OCI-LY7 (cell line): ENCODE measurements at regions not wholly inside any gene's neighbourhood (a gene's known extent, or its start where the extent isn't known, plus 50 kb on each side); places are given as distances from the start of the nearest gene placed in this dataset.

Source experiments
- BruUV-seq: library from RNA; stranded (reverse); fragments of 400-500 nt; replicated peaks from 2 replicates; lab custom pipeline; 2021; lab: Mats Ljungman, UMichigan
- CTCF ChIA-PET: fragments of 300-600 bp; sonication (Branson Sonifier 250); formaldehyde crosslinking; loops from one replicate; lab custom pipeline; 2022; ENCODE audit warnings: antibody characterized with exemption; ENCODE audit not compliant: unreplicated experiment; lab: Charles Lee
- POLR2A ChIA-PET: fragments of 300-600 bp; sonication (Branson Sonifier 250); formaldehyde crosslinking; loops from one replicate; lab custom pipeline; 2022; ENCODE audit warnings: antibody characterized with exemption; lab: Charles Lee
- DNase-seq: peaks from one replicate; pipeline ENCODE4 v3.0.0-alpha.2; 2015; ENCODE audit warnings: low spot score
- H2AFZ ChIP-seq: fragments of 200-600 bp; sonication (generic), shearing (Covaris generic); 2 replicates; pipeline ENCODE4 v1.6.1; 2014; ENCODE audit warnings: mild to moderate bottlenecking, antibody characterized with exemption, low read length, moderate library complexity
- H3K27ac ChIP-seq: fragments of 200-600 bp; sonication (generic); 2 replicates; pipeline ENCODE4 v1.5.1; 2014; ENCODE audit warnings: mixed run types, low read depth, mild to moderate bottlenecking, moderate library complexity, low read length, inconsistent platforms; ENCODE audit not compliant: poor library complexity, severe bottlenecking
- H3K36me3 ChIP-seq: fragments of 200-600 bp; sonication (generic); 2 replicates; pipeline ENCODE4 v1.6.1; 2014; ENCODE audit warnings: mild to moderate bottlenecking, antibody characterized with exemption, low read length, moderate library complexity, mixed read lengths; ENCODE audit not compliant: insufficient read depth
- H3K4me1 ChIP-seq: fragments of 200-600 bp; sonication (generic); 2 replicates; pipeline ENCODE4 v1.5.1; 2014; ENCODE audit warnings: mild to moderate bottlenecking, low read length; ENCODE audit not compliant: insufficient read depth, poor library complexity, severe bottlenecking
- H3K4me2 ChIP-seq: fragments of 200-600 bp; sonication (generic); 2 replicates; pipeline ENCODE4 v1.6.1; 2014; ENCODE audit warnings: mild to moderate bottlenecking, low read length
- H3K4me3 ChIP-seq: fragments of 200-600 bp; sonication (generic); 2 replicates; pipeline ENCODE4 v1.5.1; 2014; ENCODE audit warnings: mild to moderate bottlenecking, low read depth, low read length; ENCODE audit not compliant: poor library complexity, severe bottlenecking
- H3K79me2 ChIP-seq: fragments of 200-600 bp; sonication (generic); 2 replicates; pipeline ENCODE4 v1.6.1; 2016; ENCODE audit warnings: low read depth, mild to moderate bottlenecking, low read length, moderate library complexity, mixed read lengths; ENCODE audit not compliant: insufficient read depth
- H3K9me2 ChIP-seq: fragments of 200-600 bp; sonication (generic); 2 replicates; pipeline ENCODE4 v1.6.1; 2016; ENCODE audit warnings: mild to moderate bottlenecking, low read length, mixed read lengths; ENCODE audit not compliant: insufficient read depth
- H3K9me3 ChIP-seq: fragments of 200-600 bp; sonication (generic); 2 replicates; pipeline ENCODE4 v1.6.1; 2014; ENCODE audit warnings: mild to moderate bottlenecking, mixed run types, low read length, mixed read lengths
- H4K20me1 ChIP-seq: fragments of 200-600 bp; sonication (generic); 2 replicates; pipeline ENCODE4 v1.6.1; 2014; ENCODE audit warnings: mild to moderate bottlenecking, antibody characterized with exemption, low read length, moderate library complexity, mixed read lengths; ENCODE audit not compliant: insufficient read depth
- EZH2phosphoT487 ChIP-seq: fragments of 200-600 bp; sonication (generic); IDR thresholded peaks from 2 replicates; pipeline ENCODE4 v1.6.1; 2018; ENCODE audit warnings: low read depth, borderline replicate concordance, mild to moderate bottlenecking, mixed run types, antibody characterized with exemption, low read length, moderate library complexity, mixed read lengths
- intact Hi-C: fragments of 100-400 bp; cut with micrococcal nuclease; formaldehyde crosslinking; loops from one replicate; pipeline ENCODE4 v1.10.0; 2022; ENCODE audit not compliant: unreplicated experiment
- TF ChIP-seq, protein P1 (sequence below): fragments of 200-600 bp; sonication (generic); conservative IDR thresholded peaks from 2 replicates; pipeline ENCODE4 v1.5.1; 2014; ENCODE audit warnings: mild to moderate bottlenecking, antibody characterized with exemption, low read length, moderate library complexity, mixed read lengths

DNA sequence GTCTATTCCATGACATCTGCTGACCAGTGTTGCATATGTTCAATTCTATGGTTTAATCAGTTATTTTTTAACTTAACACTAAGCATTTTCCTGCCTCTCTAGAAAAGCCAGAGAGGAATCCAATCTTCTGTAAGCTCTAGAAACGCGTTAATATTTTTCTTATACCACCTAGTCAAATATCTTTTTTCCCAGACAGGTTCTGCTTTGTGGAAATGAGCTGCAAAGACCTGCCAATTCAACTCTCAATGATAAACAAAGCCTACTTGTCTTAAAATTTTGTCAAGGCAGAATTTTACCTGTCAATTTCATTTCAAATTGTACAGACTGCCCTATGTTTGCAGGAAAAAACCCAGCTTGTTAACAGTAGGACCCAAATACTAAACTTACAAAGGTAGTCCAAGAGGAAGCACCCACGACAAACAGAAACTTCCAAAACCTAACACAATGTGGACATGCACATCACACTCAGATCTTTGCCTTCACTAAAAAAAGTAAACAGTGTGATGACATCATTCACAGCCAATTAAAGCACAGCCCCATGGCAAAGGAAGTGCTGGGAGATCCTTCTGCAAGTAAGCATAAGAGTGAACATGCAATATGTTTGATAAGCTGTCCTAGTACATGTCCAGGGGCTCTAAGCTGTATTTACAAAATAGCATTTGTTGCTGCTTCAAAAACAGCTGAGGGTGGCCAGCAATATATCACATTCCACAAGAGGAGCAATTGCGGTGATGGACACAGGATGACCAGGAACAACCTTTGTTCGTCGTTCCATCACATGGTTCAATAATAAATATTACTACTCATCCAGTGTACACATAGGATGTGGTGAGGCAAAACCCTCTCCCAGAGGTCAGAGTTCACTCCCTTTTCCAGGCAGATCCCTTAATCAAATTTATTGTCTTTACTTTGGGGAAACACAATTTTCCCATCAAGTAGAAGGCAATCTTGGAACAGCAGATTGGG lies 139.4 kb upstream of the TSC22D2 start:
- no peak for TF ChIP-seq EZH2phosphoT487
- TF ChIP-seq, protein P1, sequence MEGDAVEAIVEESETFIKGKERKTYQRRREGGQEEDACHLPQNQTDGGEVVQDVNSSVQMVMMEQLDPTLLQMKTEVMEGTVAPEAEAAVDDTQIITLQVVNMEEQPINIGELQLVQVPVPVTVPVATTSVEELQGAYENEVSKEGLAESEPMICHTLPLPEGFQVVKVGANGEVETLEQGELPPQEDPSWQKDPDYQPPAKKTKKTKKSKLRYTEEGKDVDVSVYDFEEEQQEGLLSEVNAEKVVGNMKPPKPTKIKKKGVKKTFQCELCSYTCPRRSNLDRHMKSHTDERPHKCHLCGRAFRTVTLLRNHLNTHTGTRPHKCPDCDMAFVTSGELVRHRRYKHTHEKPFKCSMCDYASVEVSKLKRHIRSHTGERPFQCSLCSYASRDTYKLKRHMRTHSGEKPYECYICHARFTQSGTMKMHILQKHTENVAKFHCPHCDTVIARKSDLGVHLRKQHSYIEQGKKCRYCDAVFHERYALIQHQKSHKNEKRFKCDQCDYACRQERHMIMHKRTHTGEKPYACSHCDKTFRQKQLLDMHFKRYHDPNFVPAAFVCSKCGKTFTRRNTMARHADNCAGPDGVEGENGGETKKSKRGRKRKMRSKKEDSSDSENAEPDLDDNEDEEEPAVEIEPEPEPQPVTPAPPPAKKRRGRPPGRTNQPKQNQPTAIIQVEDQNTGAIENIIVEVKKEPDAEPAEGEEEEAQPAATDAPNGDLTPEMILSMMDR: no peak
- no TSS peak for BruUV-seq
- Histone ChIP-seq H2AFZ (no peak overlapping the region), H3K36me3 (no peaks in the 10 kb centered on the region), H3K4me3 (no peak overlapping the region), H3K4me1 (peaks cover 4% of the 10 kb centered on the region), H4K20me1 (no peaks in the 10 kb centered on the region), H3K9me3 (no peaks in the 10 kb centered on the region), H3K79me2 (no peaks in the 10 kb centered on the region), H3K4me2 (no peak overlapping the region), H3K9me2 (no peaks in the 10 kb centered on the region), H3K27ac (no peak overlapping the region)
- POLR2A ChIA-PET: interaction anchor here (0.6 kb wide), 1 partner anchor 21 kb away, joined by 4 read pairs; no protein-coding TSS in a partner anchor
- CTCF ChIA-PET: no interaction called here
- intact Hi-C loops: no loop called here
- DNase-seq: no peak

DNA sequence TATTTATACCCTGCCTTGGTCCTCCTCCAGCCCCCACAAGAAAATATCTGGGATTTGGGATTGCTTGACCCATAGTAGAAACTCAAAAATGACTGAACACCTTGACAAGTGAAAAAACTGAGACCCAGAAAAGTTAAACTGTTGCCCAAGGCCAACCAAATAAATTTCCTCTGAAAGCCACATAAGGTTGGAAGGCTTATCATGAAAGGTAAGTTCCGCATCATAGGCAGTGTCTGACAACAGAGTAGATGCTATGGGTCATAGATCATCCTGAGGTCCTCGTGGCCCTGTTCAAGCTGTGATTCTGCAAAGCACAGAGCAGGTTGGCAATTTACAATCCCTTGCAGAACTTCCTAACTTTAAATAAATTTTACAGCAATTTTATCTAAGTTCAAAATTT lies 140.8 kb upstream of the TSC22D2 start:
- H4K20me1 ChIP-seq: no peaks in the 10 kb centered on the region
- CTCF ChIA-PET: no interaction called here
- H3K4me1 ChIP-seq: peaks cover 4% of the 10 kb centered on the region
- no peaks in the 10 kb centered on the region for H3K9me3 ChIP-seq
- H2AFZ ChIP-seq: no peak overlapping the region
- no peaks in the 10 kb centered on the region for H3K36me3 ChIP-seq
- no peak for DNase-seq
- intact Hi-C loops: no loop called here
- no peak overlapping the region for H3K27ac ChIP-seq
- H3K79me2 ChIP-seq: no peaks in the 10 kb centered on the region
- no peak overlapping the region for H3K4me3 ChIP-seq
- no TSS peak for BruUV-seq
- POLR2A ChIA-PET: no interaction called here
- H3K4me2 ChIP-seq: no peak overlapping the region
- H3K9me2 ChIP-seq: no peaks in the 10 kb centered on the region
- no peak for TF ChIP-seq EZH2phosphoT487
- TF ChIP-seq, protein P1: no peak

- Histone ChIP-seq H3K4me3 (no peak overlapping the region), H3K9me3 (no peaks in the 10 kb centered on the region), H3K27ac (no peak overlapping the region), H3K36me3 (no peaks in the 10 kb centered on the region), H3K9me2 (no peaks in the 10 kb centered on the region), H2AFZ (no peak overlapping the region), H3K79me2 (no peaks in the 10 kb centered on the region), H3K4me1 (peaks cover 4% of the 10 kb centered on the region), H4K20me1 (no peaks in the 10 kb centered on the region), H3K4me2 (no peak overlapping the region)
- intact Hi-C loops: no loop called here
- CTCF ChIA-PET: no interaction called here
- POLR2A ChIA-PET: no interaction called here
- TF ChIP-seq, protein P1: no peak
- TF ChIP-seq EZH2phosphoT487: no peak
- BruUV-seq: no TSS peak
- DNase-seq: no peak
Observed at GRCh38 chr3:150265305-150265704, 142.8 kb upstream of the TSC22D2 start.
